Retina (tissue), 1 donor: ENCODE measurements at regions not wholly inside any gene's neighbourhood (a gene's known extent, or its start where the extent isn't known, plus 50 kb on each side); places are given as distances from the start of the nearest gene placed in this dataset.
A peak's percentile ranks its signal among the peaks of the same experiment; 100 is the strongest.
"Not testable (repeated sequence)": the region's sequence is repeated elsewhere in the genome, so short reads cannot be mapped to it uniquely, and the experiment has no call there.

Experiments
- DNase-seq: peaks from one replicate; pipeline ENCODE4 v3.0.0-alpha.2; 2016

DNA sequence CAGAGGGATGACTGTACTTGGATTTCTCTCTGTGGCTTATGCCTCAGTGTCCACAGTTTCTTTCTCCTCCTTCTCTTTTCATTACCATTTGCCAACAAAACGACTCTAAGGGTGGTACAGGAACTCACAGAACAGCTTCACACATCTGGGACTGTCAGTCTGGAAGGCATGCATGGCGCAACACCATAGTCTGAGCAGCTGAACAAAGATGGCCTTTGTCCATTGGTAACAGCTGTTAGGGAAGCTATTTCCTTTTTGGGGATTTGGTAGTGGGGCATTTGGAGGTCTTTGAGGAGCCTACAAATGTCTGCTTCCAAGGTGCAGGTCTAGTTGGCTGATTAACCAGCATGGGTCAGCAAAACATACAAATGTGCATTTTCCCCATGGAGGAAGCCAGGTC, 81.4 kb upstream of the PCDH8 start:
- DNase-seq, result no peak

DNA sequence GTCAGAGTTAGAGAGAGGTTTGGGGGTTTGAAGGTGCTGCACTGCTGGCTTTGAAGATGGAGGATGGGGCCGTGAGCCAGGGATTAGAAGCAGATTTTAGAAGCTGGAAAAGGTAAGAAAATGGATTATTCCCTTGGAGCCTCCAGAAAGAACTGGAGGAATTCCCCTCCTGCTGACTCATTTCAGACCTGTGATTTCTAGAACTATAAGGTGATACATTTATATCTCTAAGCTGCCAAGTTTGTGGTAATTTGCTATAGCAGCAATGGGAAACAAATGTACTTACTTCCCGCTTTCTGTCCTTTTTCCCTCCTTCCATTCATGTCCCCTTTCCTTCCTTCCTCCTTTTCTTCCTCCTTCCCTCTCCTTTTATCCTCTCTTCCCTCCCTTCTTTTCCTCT, 78.5 kb upstream of the PCDH8 start:
- DNase-seq, result no peak

DNA sequence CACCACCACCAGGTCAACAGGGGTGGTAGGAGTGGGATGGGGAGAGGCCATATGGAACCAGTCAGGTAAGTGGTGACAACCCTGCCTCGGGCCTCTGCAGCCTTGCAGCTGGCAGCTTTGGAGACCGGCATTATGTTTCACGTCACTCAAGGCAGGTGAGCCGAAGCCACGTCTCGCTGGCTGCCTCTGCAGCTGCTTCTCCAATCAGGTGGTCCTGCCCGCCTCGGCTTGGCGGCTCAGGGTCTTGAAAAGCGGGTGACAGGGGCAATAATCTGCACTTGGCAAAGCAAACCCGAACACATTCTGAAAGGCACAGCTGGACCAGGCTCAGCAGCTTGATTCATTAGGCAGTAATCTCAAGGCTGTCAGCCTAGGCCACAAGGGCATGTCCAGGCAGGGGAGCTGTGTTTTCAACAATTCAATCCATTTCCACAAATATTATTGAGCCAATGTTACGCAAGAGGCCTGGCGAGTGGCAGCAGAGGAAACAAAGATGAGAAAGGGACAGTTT, 77.4 kb upstream of the PCDH8 start:
- peak; percentile 57 for DNase-seq

DNA sequence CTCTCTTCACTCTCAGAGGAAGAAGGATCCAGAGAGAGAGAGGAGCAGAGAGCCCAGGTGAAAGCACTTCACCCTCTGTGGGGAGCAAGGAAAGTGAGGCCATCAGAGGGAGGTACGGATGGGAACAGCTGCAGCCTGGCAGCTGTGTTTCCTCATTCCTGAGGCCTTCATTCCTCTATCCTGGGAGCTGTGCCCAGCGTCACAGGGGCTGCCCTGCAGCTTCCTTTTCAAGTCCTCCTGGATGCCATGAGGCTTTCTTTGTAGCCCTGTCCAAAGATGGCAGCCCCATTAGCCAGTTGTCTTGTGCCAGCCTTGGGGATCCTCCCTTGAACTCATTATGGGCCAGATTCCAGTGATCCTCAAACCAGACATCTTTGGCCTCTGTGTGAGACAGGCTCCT, 76.8 kb upstream of the PCDH8 start:
- DNase-seq, result no peak

DNA sequence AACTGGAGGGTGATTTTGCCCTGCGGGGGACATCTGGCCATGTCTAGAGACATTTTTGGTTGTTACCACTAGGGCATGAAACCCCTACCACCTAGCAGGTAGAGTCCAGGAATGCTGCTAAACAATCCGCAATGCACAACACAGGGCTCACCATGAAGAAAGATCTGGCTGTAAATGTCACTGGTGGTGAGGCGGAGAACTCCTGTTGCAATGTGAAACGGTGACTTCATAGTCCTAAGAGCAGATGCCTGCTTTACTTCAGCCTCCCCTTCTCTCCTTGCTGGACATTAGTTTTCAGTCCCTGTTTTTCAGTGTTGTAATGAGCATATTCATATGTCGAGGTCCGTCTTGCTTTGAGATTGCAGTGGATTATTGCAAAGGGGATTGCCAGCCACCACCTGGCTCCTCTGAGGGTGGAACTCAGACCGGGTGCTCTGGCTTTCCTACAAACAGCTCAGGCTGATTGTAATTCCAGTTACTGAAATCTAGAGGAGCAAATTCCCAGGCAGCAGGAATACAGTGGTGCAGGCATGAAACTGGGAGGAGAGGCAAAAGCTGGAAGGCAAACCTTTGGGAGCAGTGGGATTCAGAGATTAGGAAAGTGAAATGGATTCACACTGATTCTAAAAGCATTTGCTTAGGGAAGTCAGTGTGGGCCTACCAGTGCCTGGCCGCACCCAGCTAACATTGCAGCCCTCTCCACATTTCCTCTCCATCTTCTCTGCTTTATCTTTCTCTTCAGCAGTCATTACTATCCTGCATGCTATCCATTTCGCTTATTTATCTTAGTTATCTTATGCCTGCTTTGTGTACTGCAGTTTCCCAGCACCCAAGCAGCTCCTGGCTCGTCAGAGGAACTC, 76.1 kb upstream of the PCDH8 start:
- DNase-seq, result peak; percentile 26

DNA sequence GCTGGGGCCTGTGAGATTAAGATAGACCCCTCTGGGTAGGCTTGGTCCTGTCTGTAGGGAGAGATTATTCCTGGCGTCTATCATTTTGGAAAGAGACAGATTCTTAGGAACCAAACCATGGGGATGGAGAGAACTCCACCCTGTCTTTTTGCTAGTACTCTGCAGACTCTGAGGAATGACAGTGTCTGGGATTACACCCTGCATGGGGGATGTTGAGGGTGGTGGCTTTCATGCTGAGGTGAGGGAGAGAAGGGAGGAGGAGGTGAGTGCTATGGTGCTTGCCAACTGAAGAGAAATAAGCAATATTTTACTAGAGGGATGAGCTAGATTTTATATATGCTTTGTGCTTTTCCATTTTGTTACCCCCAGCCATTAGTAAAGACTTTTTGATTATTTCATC, 74.5 kb upstream of the PCDH8 start:
- DNase-seq, result no peak

DNA sequence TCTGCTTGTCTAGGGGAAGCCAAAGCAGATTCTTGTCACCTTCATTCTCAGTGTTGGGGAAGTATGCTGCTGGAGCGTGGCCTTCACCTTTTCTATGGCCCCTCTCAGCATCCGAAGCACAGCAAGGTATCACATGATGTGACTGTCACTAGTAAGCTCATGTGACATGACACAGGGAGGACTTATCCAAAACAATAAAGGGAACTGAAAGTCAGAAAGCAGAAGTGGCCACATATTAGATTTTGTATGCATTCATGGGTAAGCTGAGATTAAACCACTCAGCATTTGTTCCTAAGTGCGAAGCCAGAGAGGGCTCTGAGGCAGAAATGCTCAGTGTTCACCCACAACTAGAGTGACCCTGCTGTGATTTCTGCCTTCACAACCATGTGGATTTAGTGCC, 72.8 kb upstream of the PCDH8 start:
- DNase-seq, result no peak

DNA sequence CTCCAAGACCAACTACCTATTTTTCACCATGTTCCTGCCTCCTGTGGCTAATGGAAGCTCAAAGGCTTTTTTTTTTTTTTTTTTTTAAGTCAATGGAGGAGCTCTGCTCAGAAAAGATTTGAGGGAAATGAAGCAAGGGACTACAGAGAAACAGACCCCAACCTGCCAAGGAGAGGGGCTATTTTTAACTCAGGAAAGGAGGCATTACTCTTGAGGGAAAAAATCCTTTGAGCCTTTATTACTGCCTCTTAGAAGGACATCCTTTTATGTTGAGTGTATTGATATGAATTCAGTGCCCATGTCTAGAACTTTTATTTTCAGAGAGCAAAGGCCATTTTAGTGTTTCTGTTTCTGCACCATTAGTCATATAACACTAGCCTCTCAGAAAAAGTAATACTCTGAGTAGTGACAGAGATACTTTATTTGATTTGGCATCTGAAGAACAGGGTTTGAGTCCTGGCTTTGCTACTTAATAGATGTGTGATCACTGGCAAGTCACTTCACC, 68.1 kb upstream of the PCDH8 start:
- no peak for DNase-seq

DNA sequence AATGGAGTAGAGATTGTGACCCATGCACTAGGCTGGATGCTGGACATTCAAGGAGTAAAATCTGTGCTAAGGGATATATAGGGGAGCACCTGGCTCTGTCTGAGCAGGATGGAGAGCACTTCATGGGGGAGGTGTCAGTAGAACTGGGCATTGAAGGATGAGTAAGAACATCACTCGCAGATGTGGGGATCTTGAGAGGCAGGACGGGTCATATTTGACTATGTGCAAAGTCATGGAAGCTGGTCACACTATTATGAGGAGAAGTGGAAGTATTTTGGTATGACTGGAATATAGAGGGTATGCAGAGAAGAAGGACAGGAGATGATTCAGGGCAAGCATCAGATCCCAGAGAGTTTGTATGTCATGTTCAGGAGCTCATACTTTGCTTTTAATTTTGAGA, 62.9 kb upstream of the PCDH8 start:
- no peak for DNase-seq

DNA sequence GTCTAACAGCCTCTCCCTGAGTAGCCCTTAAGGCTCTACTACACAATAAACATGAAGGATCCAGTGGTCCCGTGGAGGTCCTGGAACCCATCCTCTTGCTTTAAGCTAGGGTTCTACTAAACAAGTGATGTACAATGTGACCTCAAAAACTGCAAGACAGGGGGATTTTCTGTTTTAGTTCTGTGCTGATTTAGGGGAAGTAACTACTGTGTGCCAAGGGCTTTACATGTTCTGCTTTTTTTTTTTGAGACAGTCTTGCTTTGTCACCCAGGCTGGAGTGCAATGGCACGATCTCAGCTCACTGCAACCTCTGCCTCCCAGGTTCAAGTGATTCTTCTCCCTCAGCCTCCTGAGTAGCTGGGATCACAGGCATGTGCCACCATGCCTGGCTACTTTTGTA, 61.9 kb upstream of the PCDH8 start:
- not testable (repeated sequence) for DNase-seq

DNA sequence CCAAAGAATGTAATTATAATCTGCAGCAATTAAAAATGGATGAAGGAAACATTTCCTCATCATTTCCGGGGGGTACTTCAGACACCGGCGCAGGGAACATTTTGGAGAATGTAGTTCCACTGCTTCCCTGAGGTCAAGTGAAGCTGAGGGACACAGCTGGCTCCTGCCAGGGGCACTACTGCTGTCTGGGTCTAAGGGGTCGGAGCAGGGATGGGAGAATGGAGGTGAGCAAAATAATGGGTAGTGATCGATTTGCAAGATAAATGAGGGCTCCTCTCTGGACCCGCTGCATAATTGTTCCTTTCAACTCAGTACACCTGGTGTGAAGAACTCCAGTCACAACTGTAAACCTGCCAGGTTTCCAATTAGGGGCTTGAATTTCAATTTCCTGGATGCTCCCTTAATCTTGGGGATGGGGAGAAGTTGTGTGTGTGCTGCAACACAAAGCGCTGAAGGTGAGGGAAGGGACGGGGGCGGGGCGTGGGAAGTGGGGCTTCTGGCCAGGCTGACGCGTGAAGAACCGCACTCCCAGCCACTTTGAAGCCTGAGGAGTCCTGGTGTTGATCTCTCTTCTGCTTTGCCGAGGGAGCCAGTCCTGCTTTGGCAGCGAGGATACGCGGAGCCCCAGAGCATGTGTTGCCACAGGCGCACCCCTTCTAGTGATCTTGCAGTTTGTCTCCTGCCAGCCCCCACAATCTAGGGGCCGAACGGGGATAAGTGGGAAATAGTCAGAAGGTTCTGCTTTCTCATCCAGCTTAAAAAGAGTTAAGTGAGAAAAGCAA, 57.9 kb upstream of the PCDH8 start:
- peak; percentile 42 for DNase-seq

DNA sequence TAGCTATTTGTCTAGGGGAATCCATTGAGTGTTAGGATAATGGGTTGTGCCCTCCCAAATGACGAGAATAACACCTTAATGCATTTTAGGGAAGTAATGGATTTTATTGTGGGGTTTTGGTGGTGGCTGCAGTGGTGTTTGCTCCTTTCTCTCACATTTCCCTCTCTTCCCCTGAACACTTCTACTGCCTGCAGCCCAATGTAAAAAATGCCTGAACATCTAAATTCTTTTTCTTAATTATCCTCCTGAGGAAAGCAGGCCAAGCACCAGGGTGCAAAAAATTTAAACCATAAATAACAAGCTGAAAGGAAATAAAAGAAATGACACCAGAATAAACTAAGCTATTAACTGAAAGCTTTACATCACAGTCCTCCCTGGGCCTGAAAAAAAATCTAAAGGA, 57.3 kb upstream of the PCDH8 start:
- DNase-seq, result peak; percentile 30

DNA sequence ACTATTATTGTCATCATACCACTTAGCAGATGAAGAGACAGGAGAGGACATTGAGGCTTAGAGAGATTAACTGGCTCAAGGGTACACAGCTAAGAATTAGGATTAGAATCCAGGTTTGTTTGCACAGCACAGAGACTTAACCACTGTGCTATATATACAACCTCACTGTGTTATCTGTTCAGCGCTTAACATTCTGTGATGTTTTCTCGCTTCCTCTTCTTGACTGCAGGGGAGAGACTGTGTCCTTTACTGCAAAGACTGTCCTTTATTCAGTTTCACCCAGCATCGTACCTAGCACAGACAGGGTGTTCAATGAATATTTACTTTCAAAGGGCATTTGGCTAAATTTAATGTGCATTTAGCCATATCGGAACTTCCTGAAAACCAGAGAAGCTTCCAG, 54.9 kb upstream of the PCDH8 start:
- no peak for DNase-seq

DNA sequence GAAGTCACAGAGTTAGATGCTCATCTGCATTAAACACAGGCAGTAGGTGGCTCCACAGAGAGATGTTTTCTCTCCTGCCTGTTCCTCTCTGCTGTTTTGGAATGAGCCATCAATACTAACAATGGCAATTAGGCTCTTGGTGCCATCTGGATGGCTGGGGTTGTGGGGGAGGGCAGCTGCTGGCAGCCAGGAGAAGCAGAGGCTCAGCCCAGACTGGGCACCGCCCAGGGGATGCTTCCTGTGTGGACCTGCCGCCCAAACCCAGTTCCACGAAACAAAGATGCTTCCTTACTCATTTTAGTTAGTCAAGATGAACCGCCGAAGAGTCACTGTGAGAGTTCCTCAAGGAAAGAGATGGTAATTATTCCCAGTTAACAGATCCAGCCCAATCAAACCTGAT, 50.8 kb upstream of the PCDH8 start:
- DNase-seq, result no peak
